Liver (tissue), 3 donors: ENCODE measurements at regions not wholly inside any gene's neighbourhood (a gene's known extent, or its start where the extent isn't known, plus 50 kb on each side); places are given as distances from the start of the nearest gene placed in this dataset.

Experiments
- FOXA1 ChIP-seq: IDR thresholded peaks from 2 replicates; pipeline ENCODE4 v1.6.1; 2016; ENCODE audit warnings: antibody characterized with exemption
- FOXA2 ChIP-seq: IDR thresholded peaks from 2 replicates; pipeline ENCODE4 v1.6.1; 2016; ENCODE audit warnings: antibody characterized with exemption
- GABPA ChIP-seq, 2 donors: IDR thresholded peaks in 1 of 2; conservative IDR thresholded peaks in 1 of 2; 2 replicates each; pipeline ENCODE4 v1.6.1; 2016; ENCODE audit warnings: antibody characterized with exemption in 2 of 2, mild to moderate bottlenecking in 1 of 2, moderate library complexity in 1 of 2
- HNF4A ChIP-seq, 2 donors: conservative IDR thresholded peaks; 2 replicates each; pipeline ENCODE4 v1.6.1; 2016; ENCODE audit warnings: antibody characterized with exemption in 2 of 2, mild to moderate bottlenecking in 2 of 2
- JUND ChIP-seq, 2 donors: IDR thresholded peaks; 2 replicates each; pipeline ENCODE4 v1.6.1; 2016; ENCODE audit warnings: antibody characterized with exemption in 2 of 2
- MAX ChIP-seq: IDR thresholded peaks from 2 replicates; pipeline ENCODE4 v1.6.1; 2016; ENCODE audit warnings: antibody characterized with exemption
- RAD21 ChIP-seq, 2 donors: IDR thresholded peaks; 2 replicates each; pipeline ENCODE4 v1.6.1; 2016; ENCODE audit warnings: antibody characterized with exemption in 2 of 2, mild to moderate bottlenecking in 2 of 2
- REST ChIP-seq: IDR thresholded peaks from 2 replicates; pipeline ENCODE4 v1.6.1; 2016; ENCODE audit warnings: antibody characterized with exemption, mild to moderate bottlenecking
- RXRA ChIP-seq, 2 donors: IDR thresholded peaks; 2 replicates each; pipeline ENCODE4 v1.6.1; 2017 to 2018; ENCODE audit warnings: antibody characterized with exemption in 2 of 2, mild to moderate bottlenecking in 1 of 2
- TAF1 ChIP-seq: conservative IDR thresholded peaks from 2 replicates; pipeline ENCODE4 v1.6.1; 2016; ENCODE audit warnings: antibody characterized with exemption, mild to moderate bottlenecking
- TF ChIP-seq, protein P1 (sequence below): fragments of 150-350 bp; IDR thresholded peaks from 2 replicates; pipeline ENCODE4 v1.5.1; 2017; ENCODE audit warnings: improper control_type of control experiment, low read depth, low read length; ENCODE audit not compliant: missing input control
- TF ChIP-seq, protein P2 (sequence below): IDR thresholded peaks from 2 replicates; pipeline ENCODE4 v1.6.1; 2016; ENCODE audit warnings: antibody characterized with exemption
- TF ChIP-seq, protein P3 (sequence below): IDR thresholded peaks from 2 replicates; pipeline ENCODE4 v1.6.1; 2016; ENCODE audit warnings: antibody characterized with exemption
- donor health status: healthy.
- donor health status: healthy.

- TF ChIP-seq RAD21 (IDR thresholded peaks at IDR 0.05): no peak
- no peak for TF ChIP-seq RXRA (IDR thresholded peaks at IDR 0.05)
- TF ChIP-seq, protein P1, sequence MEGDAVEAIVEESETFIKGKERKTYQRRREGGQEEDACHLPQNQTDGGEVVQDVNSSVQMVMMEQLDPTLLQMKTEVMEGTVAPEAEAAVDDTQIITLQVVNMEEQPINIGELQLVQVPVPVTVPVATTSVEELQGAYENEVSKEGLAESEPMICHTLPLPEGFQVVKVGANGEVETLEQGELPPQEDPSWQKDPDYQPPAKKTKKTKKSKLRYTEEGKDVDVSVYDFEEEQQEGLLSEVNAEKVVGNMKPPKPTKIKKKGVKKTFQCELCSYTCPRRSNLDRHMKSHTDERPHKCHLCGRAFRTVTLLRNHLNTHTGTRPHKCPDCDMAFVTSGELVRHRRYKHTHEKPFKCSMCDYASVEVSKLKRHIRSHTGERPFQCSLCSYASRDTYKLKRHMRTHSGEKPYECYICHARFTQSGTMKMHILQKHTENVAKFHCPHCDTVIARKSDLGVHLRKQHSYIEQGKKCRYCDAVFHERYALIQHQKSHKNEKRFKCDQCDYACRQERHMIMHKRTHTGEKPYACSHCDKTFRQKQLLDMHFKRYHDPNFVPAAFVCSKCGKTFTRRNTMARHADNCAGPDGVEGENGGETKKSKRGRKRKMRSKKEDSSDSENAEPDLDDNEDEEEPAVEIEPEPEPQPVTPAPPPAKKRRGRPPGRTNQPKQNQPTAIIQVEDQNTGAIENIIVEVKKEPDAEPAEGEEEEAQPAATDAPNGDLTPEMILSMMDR: no peak
- no peak for TF ChIP-seq FOXA2
- TF ChIP-seq, protein P2, sequence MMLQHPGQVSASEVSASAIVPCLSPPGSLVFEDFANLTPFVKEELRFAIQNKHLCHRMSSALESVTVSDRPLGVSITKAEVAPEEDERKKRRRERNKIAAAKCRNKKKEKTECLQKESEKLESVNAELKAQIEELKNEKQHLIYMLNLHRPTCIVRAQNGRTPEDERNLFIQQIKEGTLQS: no peak
- TF ChIP-seq TAF1: no peak
- no peak for TF ChIP-seq REST
- TF ChIP-seq GABPA (IDR thresholded peaks at IDR 0.05 in 1 of 2, conservative IDR thresholded peaks at IDR 0.05 in 1 of 2): no peak
- TF ChIP-seq FOXA1: no peak
- TF ChIP-seq HNF4A (conservative IDR thresholded peaks at IDR 0.05): no peak
- no peak for TF ChIP-seq MAX
- TF ChIP-seq JUND (IDR thresholded peaks at IDR 0.05): no peak
- TF ChIP-seq, protein P3, sequence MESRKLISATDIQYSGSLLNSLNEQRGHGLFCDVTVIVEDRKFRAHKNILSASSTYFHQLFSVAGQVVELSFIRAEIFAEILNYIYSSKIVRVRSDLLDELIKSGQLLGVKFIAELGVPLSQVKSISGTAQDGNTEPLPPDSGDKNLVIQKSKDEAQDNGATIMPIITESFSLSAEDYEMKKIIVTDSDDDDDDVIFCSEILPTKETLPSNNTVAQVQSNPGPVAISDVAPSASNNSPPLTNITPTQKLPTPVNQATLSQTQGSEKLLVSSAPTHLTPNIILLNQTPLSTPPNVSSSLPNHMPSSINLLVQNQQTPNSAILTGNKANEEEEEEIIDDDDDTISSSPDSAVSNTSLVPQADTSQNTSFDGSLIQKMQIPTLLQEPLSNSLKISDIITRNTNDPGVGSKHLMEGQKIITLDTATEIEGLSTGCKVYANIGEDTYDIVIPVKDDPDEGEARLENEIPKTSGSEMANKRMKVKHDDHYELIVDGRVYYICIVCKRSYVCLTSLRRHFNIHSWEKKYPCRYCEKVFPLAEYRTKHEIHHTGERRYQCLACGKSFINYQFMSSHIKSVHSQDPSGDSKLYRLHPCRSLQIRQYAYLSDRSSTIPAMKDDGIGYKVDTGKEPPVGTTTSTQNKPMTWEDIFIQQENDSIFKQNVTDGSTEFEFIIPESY: no peak
These were observed 107.0 kb downstream of the PCDH18 start for GRCh38 chr4:137425281-137425680.
